ENCODE measurements at regions not wholly inside any gene's neighbourhood (a gene's known extent, or its start where the extent isn't known, plus 50 kb on each side); places are given as distances from the start of the nearest gene placed in this dataset.
"Not testable (repeated sequence)": the region's sequence is repeated elsewhere in the genome, so short reads cannot be mapped to it uniquely, and the experiment has no call there.

DNA sequence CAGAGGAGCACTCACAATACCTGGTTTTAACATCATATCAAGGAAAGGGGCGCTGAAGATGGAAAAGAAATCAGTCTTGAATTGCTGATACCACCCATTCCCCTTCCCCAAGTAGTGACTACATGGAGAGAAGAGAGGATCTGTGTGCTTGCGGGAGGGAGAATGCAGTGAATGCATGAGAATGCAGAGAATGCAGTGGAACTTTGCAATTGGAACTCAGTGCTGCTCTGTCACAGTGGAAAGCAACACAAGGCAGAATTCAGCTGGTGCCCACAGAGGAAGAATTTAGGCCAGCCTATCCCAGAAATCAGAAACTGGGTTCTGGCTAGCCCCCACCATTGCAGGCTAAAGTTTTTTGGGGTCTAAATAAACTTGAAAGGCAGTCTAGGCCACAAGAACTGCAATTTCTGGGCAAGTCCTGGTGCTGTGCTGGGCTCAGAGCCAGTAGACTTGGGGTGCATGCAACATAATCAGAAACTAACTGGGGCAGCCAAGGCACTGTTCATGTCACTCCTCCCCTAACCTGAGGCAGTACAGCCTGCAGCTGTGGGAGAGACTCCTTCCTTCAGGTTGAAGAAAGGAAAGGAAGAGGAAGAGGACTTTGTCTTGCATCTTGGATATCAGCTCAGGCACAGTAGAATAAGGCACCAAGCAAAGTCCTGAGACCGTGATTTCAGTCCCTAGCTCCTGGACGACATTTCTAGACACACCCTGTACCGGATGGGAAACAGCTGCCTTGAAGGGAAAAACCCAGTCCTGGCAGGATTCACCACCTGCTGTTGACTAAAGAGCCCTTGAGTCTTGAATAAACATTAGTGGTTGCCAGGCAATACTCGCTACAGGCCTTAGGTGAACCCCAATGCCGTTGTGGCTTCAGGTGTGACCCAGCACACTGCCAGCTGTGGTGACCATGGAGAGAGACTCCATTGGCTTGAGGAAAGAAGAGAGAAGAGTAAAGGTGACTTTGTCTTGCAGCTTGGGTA is 329.3 kb downstream of the TBL1XR1 start:
- no peak for DNase-seq

DNA sequence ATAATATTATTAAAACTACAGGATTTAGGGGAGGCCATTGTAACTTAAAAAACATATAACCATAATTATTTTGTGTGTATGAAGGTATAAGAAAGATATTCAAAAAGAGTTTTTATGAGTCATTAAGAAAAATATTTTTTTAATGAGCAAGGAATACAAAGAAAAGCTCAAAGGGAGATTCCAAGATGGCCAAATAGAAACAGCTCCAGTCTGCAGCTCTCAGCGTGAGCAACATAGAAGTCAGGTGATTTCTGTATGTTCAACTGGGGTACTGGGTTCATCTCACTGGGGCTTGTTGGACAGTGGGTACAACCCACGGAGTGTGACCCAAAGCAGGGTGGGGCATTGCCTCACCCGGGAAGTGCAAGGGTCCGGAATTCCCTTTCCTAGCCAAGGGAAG is 336.1 kb downstream of the TBL1XR1 start:
- no peak for DNase-seq

DNA sequence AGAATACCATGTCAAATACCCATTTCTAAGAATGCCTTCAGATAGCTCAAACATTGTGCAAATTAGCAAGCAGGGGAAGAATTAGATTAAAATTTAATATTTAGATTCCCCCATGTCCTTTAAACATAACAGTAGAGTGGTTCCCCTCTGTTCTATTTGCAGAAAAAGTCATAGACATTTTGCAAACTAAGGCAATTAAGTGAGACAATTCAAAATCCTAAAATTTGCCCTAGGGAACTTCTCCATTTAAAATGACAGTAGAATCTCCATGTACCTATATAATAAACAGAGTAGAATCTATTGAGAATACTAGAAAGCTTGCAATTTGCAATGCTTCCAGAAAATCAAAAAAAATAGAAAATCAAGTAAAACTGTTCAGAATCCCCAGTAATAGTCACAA is 340.6 kb downstream of the TBL1XR1 start:
- DNase-seq: no peak

DNA sequence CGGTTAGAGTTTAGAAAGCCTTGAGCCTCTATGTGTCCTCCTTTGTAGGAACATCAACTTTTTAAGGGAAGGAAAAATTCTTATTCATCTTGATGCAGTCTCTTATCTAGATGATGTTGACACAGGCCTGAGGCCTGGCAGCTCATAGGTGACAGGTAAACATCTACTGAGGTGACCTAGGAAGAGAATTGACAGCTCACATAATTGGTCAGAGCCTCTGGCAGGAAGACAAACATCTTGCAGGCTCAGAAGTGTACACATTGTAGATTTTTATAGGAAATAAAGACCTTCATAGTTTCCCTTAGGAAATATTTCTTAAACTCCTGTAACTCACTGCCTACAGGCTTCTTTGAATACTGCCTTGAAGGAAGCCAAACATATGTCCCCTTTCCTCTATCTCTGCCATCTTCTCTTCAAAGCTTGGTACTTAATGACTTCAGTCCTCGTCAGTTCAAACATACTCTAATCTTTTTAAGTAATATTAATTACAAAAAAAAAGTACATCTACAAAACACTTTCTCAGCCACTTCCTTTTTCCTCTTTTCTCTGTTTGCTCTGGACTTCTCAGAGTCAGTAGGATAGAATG is 341.3 kb downstream of the TBL1XR1 start:
- DNase-seq: no peak

DNA sequence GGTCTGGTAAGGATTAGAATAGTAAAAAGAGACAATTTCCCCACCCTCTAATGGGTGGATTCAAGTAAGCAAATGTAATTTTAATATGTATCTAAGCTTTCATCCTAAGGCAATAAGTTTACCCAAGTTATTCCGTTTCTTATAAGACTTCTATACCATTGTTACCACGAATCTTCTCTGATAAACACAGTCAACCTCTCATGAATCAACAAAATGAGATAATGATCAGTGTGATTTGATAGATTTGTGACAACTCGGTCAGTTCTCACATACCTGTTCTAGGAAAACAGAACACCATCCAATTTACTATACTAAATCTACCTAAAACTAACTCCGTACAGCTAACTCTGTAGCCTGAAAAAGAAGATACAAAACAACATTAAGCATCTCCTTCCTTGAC is 342.1 kb downstream of the TBL1XR1 start:
- no peak for DNase-seq

DNA sequence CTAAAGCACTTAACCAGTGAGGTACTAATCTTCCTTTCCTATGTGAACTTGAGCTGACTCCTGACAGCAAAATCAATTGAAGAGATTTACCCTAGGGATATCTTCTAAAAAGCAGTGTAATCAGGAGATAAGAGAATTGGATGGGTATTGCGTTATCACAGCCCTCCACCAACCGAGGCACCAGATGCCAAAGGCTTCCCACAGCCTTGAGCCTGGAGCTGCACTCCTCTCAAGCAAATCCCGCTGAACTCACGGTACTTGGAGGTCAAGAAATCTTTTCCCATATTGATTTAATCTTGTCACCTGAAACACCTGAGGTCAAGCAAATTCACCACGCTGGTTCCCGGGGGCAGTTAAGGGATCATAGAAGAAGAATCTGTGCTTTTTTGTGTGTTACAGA is 346.8 kb downstream of the TBL1XR1 start:
- DNase-seq: no peak

DNA sequence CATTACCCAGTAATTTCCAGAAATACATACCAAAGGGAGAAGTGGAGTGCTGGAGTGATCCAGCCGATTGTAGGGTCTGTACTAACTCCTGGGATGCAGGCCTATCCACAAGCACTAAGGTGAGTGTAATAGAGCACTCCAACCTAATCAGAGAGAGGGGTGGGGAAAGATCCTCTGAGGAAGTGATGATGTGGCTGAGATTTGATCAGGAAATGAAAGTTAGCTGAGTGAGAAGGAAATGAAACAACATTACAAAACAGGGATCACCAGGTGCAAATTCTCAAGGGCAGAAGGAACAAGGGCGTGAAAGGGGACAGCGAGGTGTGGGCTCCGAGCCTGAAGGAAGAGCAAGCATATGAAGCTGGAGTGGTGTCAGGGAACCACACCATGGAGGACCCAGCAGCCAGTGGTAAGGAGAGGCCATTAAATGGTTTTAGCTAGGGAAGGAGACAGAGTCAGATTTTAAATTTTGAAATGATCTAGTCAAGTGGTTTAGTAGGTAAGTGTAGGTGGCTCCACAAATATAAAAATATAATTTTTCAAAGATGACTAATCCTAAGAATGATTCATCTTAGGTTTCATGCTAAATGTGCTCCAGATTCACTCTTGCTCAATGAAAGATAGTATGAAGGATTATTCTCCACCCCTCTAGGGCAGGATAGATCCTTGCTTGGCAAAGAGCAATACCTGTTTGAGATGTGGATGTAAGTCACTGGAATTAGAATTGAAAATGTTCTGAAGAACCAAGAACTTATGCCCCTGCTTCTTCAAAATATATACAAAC is 348.7 kb downstream of the TBL1XR1 start:
- DNase-seq: no peak

DNA sequence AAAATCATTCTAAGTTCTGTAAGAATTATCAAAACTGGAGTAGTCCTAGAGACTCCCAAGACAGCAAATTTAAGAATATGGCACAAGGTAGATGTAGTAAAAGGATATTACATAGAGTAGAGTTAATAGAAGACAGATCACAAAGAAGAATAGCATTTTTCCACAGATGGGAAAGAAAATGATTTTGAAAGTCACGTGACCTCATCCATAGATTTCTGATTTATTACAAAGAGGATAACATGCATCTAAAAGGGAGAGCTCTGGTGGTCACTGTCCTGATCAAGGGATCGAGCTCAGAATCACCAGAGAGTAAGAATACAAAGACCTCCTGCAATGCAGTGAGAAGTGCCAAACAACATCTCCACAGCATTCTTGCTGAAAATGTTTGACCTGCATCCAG is 354.4 kb downstream of the TBL1XR1 start:
- no peak for DNase-seq

DNA sequence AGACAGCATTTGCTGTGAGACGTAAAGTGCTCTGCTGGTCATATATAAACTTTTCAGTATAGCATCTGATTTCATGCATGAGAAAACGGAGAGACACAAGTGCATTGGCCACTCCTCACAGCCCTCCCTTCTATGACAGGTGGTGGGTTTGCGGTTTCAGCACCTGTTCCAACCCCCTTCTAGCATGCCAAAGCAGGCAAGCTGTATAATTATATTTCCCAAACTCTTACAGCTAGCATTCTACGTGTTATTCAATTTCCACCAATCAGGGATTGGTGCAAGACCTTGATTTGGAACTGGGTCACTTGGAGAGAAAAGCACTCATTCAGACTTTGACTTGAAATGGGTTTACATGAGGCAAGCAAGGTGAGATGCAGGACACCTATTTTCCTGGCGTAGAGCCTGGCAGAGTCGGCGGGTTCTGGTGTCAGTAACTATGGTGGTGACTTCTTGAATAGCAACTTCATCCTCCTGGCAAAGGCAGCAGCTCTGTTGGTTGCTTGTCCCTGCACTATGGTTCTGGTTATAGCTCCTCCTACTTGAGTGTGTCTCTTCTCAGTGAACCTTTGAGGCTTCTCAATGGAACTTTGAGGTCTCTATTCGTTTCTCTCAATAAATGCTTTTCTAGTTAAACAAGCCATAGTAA is 356.5 kb downstream of the TBL1XR1 start:
- DNase-seq: no peak

DNA sequence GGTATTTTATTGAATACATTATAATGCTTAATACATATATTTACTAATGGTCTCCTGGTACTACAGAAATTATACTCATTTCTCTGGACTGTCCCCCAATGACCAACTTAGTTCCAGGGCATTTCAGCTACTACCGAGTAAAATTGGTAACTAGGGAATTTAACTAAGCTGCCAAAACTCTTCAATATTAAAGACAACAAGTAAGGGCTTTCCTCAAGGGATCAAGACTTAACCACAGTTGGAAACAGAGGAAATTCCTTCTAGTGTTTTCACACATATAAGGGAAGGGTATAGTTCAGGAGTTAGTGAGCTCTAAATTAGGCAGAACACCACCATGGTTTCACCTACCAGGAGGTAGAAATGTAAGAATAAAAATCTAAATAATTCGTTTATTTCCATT is 357.4 kb downstream of the TBL1XR1 start:
- DNase-seq: no peak

DNA sequence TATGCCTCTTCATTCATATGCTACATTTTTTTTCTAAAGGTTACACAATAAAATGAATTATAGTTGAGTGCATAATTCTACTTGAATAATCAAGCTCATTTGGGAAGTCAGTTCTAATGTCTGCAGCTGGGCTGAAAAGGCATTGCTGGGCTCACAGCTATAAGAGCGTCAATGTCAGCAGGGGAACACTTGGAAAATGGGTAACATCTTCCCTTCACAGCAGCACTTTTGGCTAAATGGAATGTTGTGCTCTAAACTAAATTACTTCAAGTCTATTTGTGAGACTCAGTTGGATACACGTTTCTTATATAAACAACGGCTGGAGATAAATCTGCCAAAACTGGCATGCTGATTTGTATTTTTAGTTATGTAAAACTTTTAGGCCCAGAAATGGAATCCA is 357.8 kb downstream of the TBL1XR1 start:
- no peak for DNase-seq

DNA sequence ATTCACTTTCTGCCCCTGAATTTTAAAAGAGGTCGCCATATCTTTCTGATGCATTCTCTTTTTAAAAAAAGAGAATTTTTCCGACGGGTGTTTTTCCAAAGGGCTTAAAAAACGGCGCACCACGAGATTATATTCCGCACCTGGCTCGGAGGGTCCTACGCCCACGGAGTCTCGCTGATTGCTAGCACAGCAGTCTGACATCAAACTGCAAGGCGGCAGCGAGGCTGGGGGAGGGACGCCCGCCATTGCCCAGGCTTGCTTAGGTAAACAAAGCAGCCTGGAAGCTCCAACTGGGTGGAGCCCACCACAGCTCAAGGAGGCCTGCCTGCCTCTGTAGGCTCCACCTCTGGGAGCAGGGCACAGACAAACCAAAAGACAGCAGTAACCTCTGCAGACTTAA is 370.0 kb downstream of the TBL1XR1 start:
- not testable (repeated sequence) for DNase-seq

DNA sequence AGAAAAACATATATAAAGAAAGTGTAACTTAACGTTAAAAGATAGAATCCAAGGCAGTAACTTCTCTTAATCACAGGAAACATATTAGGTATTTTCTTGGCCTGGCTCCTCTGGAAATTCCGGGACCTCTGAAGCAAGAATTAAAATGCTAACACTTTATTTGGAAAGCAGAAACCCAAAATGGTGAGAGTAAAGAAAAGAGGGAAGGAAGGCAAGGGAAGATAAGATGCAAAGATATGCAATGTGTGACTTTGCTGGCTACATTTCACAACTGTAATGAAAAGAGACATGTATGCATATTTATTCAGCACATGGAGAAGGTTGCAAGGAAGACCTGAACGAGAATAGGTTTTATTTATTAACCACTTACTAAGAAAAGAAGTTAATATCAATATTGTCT is 372.5 kb downstream of the TBL1XR1 start:
- DNase-seq: no peak

DNA sequence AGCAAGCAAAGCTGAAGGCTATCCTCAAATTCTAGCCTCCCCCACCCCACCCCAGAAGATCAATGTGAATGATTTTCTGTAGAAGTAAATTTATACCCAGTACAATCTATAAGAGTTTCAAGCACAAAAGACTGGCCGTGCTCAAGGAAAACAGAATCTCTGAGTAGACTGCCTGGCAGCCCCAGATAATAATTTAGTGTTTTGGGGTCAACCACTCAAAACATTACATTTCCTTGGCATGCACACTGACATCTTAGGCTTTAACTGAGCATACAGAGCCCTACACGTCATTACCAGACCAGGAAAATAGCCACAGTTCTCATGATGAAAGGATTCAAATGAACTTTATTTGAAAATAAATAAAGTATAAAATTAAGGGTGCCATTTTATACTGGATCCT is 376.5 kb downstream of the TBL1XR1 start:
- DNase-seq: no peak

DNA sequence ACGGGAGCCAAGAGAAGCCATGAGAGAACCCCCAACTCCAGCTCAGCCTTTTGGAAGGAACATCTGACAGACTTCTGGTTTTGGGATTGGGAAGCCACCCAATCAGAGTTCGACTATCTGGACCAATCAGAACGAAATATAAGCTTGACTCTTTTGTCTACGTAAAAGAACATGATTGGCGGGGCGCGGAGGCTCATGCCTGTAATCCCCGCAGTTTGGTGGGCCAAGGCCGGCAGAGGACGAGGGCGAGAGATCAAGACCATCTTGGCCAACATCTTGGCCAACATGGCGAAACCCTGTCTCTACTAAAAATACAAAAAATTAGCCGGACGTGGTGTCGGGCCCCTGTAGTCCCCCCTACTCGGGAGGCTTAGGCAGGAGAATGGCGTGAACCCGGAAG is 380.3 kb downstream of the TBL1XR1 start:
- DNase-seq: no peak

DNA sequence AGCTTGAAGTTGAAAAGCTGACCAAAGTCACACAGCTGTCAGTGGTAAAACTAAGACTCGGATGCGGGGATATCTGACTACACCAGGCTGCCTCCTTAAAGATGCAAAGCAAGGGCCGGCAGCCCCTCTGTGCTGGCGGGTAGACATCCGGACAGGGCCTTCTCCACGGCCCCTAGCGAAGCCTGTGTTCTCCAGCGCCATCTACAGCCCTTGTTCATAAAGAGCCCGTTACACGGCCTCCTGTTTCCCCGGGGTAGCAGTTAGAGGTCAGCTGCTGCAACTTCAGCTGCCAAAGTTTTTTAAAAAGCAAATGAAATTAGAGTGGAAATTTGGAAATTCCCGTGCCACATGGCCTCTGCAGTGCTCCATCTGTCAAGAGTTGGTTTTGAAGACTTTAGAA is 383.0 kb downstream of the TBL1XR1 start:
- no peak for DNase-seq

DNA sequence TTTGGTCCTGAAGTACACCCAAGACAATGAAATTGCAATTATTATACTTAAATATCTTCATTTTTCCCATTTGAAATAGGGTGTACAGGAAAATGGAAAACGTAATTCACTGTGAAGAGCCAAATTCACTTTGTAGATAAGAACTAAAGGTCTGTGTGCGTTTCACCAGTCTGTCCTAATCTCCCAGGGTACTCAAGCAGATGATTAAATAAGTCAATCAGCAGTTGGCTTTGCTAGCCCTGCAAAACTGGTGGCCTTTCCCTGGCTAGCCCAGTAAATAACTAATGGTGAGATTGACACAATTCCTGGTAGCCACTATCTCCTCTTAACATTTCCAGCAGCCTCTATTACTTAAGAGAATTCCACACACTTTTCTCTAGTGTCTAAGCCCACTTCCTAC is 389.3 kb downstream of the TBL1XR1 start:
- no peak for DNase-seq

DNA sequence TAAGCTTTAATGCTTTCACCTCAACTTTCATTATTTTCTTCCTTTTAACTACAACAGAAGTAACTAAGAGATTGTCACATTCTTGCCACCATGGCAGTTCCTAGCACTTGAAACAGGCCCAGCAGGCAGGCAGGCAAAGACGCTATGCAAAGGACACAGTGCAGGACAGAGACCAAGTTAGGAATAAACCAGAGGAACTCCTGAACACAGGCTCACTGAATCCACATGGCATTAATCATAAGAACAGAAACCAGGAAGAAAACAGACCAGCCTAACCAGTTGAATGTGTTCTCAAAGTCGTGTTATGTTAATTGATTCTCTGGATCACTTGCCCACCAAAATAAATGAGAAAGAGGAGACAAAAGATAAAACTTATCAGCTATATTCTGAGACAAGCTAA is 397.6 kb downstream of the TBL1XR1 start:
- DNase-seq: no peak

DNA sequence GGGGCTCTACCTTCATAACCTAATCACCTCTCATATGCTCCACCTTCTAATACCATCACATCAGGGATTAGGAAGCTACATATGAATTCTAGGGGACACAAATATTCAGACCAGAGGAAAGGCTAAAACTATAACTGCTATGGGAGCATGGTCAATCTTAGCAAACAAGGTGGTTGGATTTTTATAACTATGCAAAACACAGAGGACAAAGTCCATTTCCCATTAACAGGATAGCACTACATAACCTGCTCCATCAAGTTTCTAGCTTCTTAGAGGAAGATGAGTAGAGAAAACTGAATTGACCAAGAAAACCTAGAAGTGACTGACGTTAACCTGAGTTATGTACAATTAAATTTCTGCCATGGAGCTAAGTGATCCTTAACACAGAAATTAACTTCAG is 398.6 kb downstream of the TBL1XR1 start:
- no peak for DNase-seq

DNA sequence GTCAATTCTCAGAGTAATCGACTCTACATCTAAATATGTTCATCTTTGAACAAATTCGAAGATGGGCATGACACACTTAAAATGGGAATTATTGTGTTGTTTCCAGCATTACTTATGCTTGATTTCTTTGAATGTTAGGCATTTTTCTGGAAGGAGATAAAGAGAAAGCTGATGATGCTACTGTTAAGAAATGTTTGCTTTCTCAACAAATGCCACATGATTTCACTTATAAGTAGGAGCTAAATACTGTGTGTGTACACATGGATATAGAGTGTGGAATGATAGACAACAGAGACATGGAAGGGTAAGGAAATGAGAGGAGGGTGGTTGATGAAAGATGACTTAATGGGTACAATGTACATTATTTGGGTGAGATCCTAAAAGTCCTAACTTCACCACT is 400.9 kb downstream of the TBL1XR1 start:
- DNase-seq: no peak

DNA sequence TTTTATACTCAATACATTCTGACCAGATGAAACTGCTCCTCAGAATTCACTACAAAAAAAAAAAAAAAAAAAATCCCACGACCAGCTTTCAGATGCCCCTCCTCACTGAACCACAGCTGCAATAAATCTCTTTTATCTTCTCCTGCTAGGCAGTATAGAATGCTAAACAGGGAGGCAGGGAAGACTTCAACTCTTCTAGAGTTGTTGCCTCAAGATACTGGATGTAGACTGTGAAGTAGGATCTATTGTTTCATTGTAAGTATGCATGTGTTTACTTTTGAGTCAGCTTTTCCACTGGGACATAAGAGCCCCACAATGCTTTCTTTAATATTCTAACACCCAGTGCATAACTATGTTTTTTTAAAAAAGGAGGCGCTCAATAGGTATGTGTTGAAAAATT is 401.4 kb downstream of the TBL1XR1 start:
- no peak for DNase-seq

DNA sequence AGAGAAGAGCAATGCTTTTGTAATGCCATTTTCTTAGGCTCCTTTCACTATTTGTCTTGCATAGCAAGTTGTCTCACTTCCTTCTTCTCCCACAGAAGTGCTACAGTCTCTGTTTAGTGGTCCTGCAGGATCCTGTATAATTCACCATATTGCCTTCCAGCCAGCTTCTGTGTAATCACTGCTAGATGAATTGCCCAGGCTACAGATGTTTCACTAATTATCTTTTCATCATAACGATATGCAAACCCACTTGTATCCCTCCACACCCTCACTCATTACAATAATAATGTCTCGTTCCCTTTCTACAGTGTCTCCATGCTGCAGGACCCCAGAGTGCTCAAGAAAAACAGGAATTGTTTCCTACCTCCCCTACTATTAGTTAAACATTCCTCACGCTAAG is 402.9 kb downstream of the TBL1XR1 start:
- no peak for DNase-seq

DNA sequence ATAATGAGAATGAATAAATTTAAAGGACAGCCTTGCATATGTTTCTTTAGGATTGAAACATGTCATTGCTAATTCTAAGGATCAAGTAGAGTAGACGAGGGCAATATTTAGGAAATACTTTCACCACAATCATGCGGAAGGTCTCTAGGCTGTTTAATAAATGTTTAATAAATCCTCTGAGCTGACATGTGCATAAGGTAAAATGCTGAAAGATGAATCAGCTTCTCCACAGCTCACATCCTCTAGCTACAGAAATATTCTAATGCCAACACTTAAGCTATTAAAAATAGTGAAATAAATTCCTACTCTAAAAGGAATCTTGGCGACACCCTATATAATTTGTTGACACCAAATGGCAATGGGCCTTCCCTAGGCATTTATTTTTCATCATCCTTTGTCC is 407.3 kb downstream of the TBL1XR1 start:
- DNase-seq: no peak
